H9 (cell line): ENCODE measurements at regions not wholly inside any gene's neighbourhood (a gene's known extent, or its start where the extent isn't known, plus 50 kb on each side); places are given as distances from the start of the nearest gene placed in this dataset.

Experiments used
- DNase-seq: peaks from one replicate; pipeline ENCODE4 v3.0.0-alpha.2; 2017
- H2AFZ ChIP-seq: one replicate; pipeline ENCODE4 v1.6.1; 2013; ENCODE audit warnings: mild to moderate bottlenecking, low read length, control low read depth, moderate library complexity
- H2AK5ac ChIP-seq: 2 replicates; pipeline ENCODE4 v1.6.1; 2013; ENCODE audit warnings: low read length, control low read depth, mixed read lengths; ENCODE audit not compliant: insufficient read length
- H2BK120ac ChIP-seq: one replicate; pipeline ENCODE4 v1.6.1; 2013; ENCODE audit warnings: low read depth, mild to moderate bottlenecking, low read length, control low read depth, inconsistent platforms; ENCODE audit not compliant: poor library complexity, severe bottlenecking
- H2BK12ac ChIP-seq: 2 replicates; pipeline ENCODE4 v1.6.1; 2013; ENCODE audit warnings: low read length, control low read depth, mixed read lengths, low read depth; ENCODE audit not compliant: insufficient read length
- H2BK15ac ChIP-seq: 2 replicates; pipeline ENCODE4 v1.6.1; 2013; ENCODE audit warnings: low read depth, low read length, control low read depth
- H2BK20ac ChIP-seq: one replicate; pipeline ENCODE4 v1.6.1; 2013; ENCODE audit warnings: low read depth, mild to moderate bottlenecking, low read length, control low read depth, inconsistent platforms; ENCODE audit not compliant: poor library complexity, severe bottlenecking
- H2BK5ac ChIP-seq: 2 replicates; pipeline ENCODE4 v1.6.1; 2013; ENCODE audit warnings: low read length, control low read depth, mixed read lengths; ENCODE audit not compliant: insufficient read length
- H3K14ac ChIP-seq: 2 replicates; pipeline ENCODE4 v1.6.1; 2013; ENCODE audit warnings: low read length, control low read depth; ENCODE audit not compliant: insufficient read depth
- H3K18ac ChIP-seq: 2 replicates; pipeline ENCODE4 v1.6.1; 2013; ENCODE audit warnings: low read depth, mild to moderate bottlenecking, mixed read lengths, low read length, control low read depth; ENCODE audit not compliant: insufficient read length
- H3K23ac ChIP-seq: 2 replicates; pipeline ENCODE4 v1.6.1; 2013; ENCODE audit warnings: low read length, control low read depth, mixed read lengths, low read depth; ENCODE audit not compliant: insufficient read length
- H3K23me2 ChIP-seq: 2 replicates; pipeline ENCODE4 v1.6.1; 2013; ENCODE audit warnings: low read depth, mild to moderate bottlenecking, mixed read lengths, low read length, control low read depth; ENCODE audit not compliant: insufficient read length, poor library complexity, severe bottlenecking
- H3K27ac ChIP-seq: 2 replicates; pipeline ENCODE4 v1.5.1; 2013; ENCODE audit warnings: low read length, control low read depth, mixed read lengths, low read depth; ENCODE audit not compliant: insufficient read length
- H3K27me3 ChIP-seq: 2 replicates; pipeline ENCODE4 v1.6.1; 2013; ENCODE audit warnings: low read length, control low read depth, inconsistent platforms; ENCODE audit not compliant: insufficient read depth
- H3K4ac ChIP-seq: 2 replicates; pipeline ENCODE4 v1.6.1; 2013; ENCODE audit warnings: low read depth, mild to moderate bottlenecking, control low read depth, inconsistent platforms, low read length, moderate library complexity
- H3K4me1 ChIP-seq: 2 replicates; pipeline ENCODE4 v1.6.1; 2013; ENCODE audit warnings: low read length, control low read depth, inconsistent platforms; ENCODE audit not compliant: insufficient read depth
- H3K4me2 ChIP-seq: 2 replicates; pipeline ENCODE4 v1.6.1; 2013; ENCODE audit warnings: low read length, control low read depth, mixed read lengths; ENCODE audit not compliant: insufficient read length, insufficient read depth
- H3K56ac ChIP-seq: 2 replicates; pipeline ENCODE4 v1.6.1; 2013; ENCODE audit warnings: low read depth, mild to moderate bottlenecking, mixed read lengths, low read length, control low read depth; ENCODE audit not compliant: insufficient read length
- H3K79me1 ChIP-seq: 2 replicates; pipeline ENCODE4 v1.6.1; 2013; ENCODE audit warnings: low read depth, mild to moderate bottlenecking, moderate library complexity, low read length, control low read depth, inconsistent platforms; ENCODE audit not compliant: insufficient read depth, poor library complexity, severe bottlenecking
- H3K79me2 ChIP-seq: 2 replicates; pipeline ENCODE4 v1.6.1; 2013; ENCODE audit warnings: low read length, control low read depth, inconsistent platforms; ENCODE audit not compliant: insufficient read depth
- H3K9ac ChIP-seq: 2 replicates; pipeline ENCODE4 v1.6.1; 2013; ENCODE audit warnings: low read length, control low read depth, mixed read lengths; ENCODE audit not compliant: insufficient read length; ENCODE audit errors: extremely low read depth
- H3K9me3 ChIP-seq: one replicate; pipeline ENCODE4 v1.6.1; 2013; ENCODE audit warnings: low read depth, low read length, inconsistent platforms; ENCODE audit not compliant: control insufficient read depth
- H3T11ph ChIP-seq: one replicate; pipeline ENCODE4 v1.6.1; 2013; ENCODE audit warnings: mild to moderate bottlenecking, low read length, control low read depth, inconsistent platforms
- H4K20me1 ChIP-seq: one replicate; pipeline ENCODE4 v1.6.1; 2013; ENCODE audit not compliant: control insufficient read depth, insufficient read length, insufficient read depth
- H4K5ac ChIP-seq: 2 replicates; pipeline ENCODE4 v1.6.1; 2013; ENCODE audit warnings: low read depth, mild to moderate bottlenecking, mixed read lengths, low read length, control low read depth; ENCODE audit not compliant: insufficient read length
- H4K8ac ChIP-seq: replicated peaks from 2 replicates; pipeline ENCODE4 v1.6.1; 2013; ENCODE audit warnings: low read length, control low read depth, mixed read lengths, low read depth; ENCODE audit not compliant: insufficient read length
- H4K91ac ChIP-seq: 2 replicates; pipeline ENCODE4 v1.6.1; 2013; ENCODE audit warnings: low read depth, mild to moderate bottlenecking, moderate library complexity, mixed read lengths, low read length, control low read depth; ENCODE audit not compliant: insufficient read length
- H3K27ac Mint-ChIP-seq, 3 experiments: 2 replicates in 2 of 3; 3 replicates in 1 of 3; pipeline ENCODE4 v1.8.0; 2020 to 2021; ENCODE audit warnings: mixed read lengths in 3 of 3, mild to moderate bottlenecking in 1 of 3, moderate library complexity in 1 of 3
- H3K27me3 Mint-ChIP-seq: 2 replicates; pipeline ENCODE4 v1.8.0; 2021; ENCODE audit warnings: low read depth, mild to moderate bottlenecking, moderate library complexity, mixed read lengths
- H3K36me3 Mint-ChIP-seq, 3 experiments: 2 replicates in 2 of 3; 3 replicates in 1 of 3; pipeline ENCODE4 v1.8.0; 2020 to 2021; ENCODE audit warnings: low read depth in 3 of 3, mixed read lengths in 3 of 3; ENCODE audit not compliant: insufficient read depth in 1 of 3
- H3K4me1 Mint-ChIP-seq, 2 experiments: 2 replicates each; pipeline ENCODE4 v1.8.0; 2020; ENCODE audit warnings: mixed read lengths in 2 of 2
- H3K4me3 Mint-ChIP-seq, 2 experiments: 2 replicates in 1 of 2; 3 replicates in 1 of 2; pipeline ENCODE4 v1.8.0; 2020 to 2021; ENCODE audit warnings: mild to moderate bottlenecking in 2 of 2, mixed read lengths in 2 of 2, moderate library complexity in 1 of 2
- H3K9me3 Mint-ChIP-seq, 2 experiments: 2 replicates in 1 of 2; 3 replicates in 1 of 2; pipeline ENCODE4 v1.8.0; 2020; ENCODE audit warnings: mild to moderate bottlenecking in 2 of 2, mixed read lengths in 2 of 2, moderate library complexity in 1 of 2
- CTCF ChIP-seq: fragments of 200-600 bp; sonication (generic); conservative IDR thresholded peaks from 3 replicates; pipeline ENCODE4 v1.8.0; 2021; ENCODE audit warnings: antibody characterized with exemption, mild to moderate bottlenecking
- WGBS: extraction: QIAGEN DNeasy Blood & Tissue Kit; methylation state at CpG from one replicate; pipeline ENCODE4 v1.1.7; 2013; ENCODE audit warnings: missing lambda C conversion rate, low lambda C conversion rate, mixed read lengths; ENCODE audit not compliant: insufficient read length; ENCODE audit errors: extremely low coverage; 5-methylcytosine and 5-hydroxymethylcytosine counted together

GRCh38 chr12:24054416-24054815 lies 104.9 kb upstream of the SOX5 start:
- no peak overlapping the region for H3K23ac ChIP-seq
- Mint-ChIP-seq H3K27ac (0 out of 7 replicates have a peak overlapping the region, but pooled peaks of 1 of the 3 experiments have one; percentile 42), H3K36me3 (no peaks in the 10 kb centered on the region), H3K27me3 (no peaks in the 10 kb centered on the region), H3K4me3 (no peak overlapping the region), H3K4me1 (no peaks in the 10 kb centered on the region), H3K9me3 (no peaks in the 10 kb centered on the region)
- no peaks in the 10 kb centered on the region for H4K20me1 ChIP-seq
- no peak overlapping the region for H2AK5ac ChIP-seq
- no peak overlapping the region for H3K56ac ChIP-seq
- no peak for DNase-seq
- no peak overlapping the region for H3T11ph ChIP-seq
- no peak overlapping the region for H2BK20ac ChIP-seq
- no peaks in the 10 kb centered on the region for H3K23me2 ChIP-seq
- no peaks in the 10 kb centered on the region for H3K4me1 ChIP-seq
- no peak overlapping the region for H3K9ac ChIP-seq
- no CpG with 5 or more reads among the region's 3 CpGs for WGBS
- H3K79me2 ChIP-seq = no peaks in the 10 kb centered on the region
- H2BK15ac ChIP-seq = no peak overlapping the region
- H4K5ac ChIP-seq = no peak overlapping the region
- H2BK5ac ChIP-seq = no peak overlapping the region
- no peak overlapping the region for H3K18ac ChIP-seq
- no peaks in the 10 kb centered on the region for H3K9me3 ChIP-seq
- no peak for TF ChIP-seq CTCF
- H3K27me3 ChIP-seq = no peaks in the 10 kb centered on the region
- no peak overlapping the region for H2BK120ac ChIP-seq
- no peak overlapping the region for H3K4ac ChIP-seq
- H2BK12ac ChIP-seq = no peak overlapping the region
- H4K8ac ChIP-seq = no peak overlapping the region
- H3K14ac ChIP-seq = no peak overlapping the region
- H3K4me2 ChIP-seq = no peak overlapping the region
- no peak overlapping the region for H3K27ac ChIP-seq
- H3K79me1 ChIP-seq = no peaks in the 10 kb centered on the region
- H4K91ac ChIP-seq = no peak overlapping the region
- H2AFZ ChIP-seq = no peak overlapping the region
